ENCODE measurements at regions not wholly inside any gene's neighbourhood (a gene's known extent, or its start where the extent isn't known, plus 50 kb on each side); places are given as distances from the start of the nearest gene placed in this dataset.

GRCh38 chr6:166245148-166245547, 63.0 kb downstream of the PRR18 start:
- Histone ChIP-seq H3K27ac (ENCODE audit: low read depth, low read length) (no peak overlapping the region), H3K4me3 (ENCODE audit: low read depth, low read length) (no peak overlapping the region), H3K27me3 (ENCODE audit: control insufficient read depth, insufficient read depth, low read length) (peaks cover 8% of the 10 kb centered on the region), H3K9me3 (ENCODE audit: control insufficient read depth, insufficient read depth, low read length) (no peaks in the 10 kb centered on the region)
- TF ChIP-seq CTCF (IDR thresholded peaks at IDR 0.05; ENCODE audit: low read depth, low read length) = no peak
- CTCF ChIA-PET = interaction anchor here (1.1 kb wide), 1 partner anchor 31 kb away, joined by 3 read pairs; no protein-coding TSS in a partner anchor
- POLR2A ChIA-PET = no interaction called here
- DNase-seq (ENCODE audit: low read depth, low spot score) = no peak

GRCh38 chr6:166244353-166245045, 63.7 kb downstream of the PRR18 start:
- ChIA-PET CTCF (interaction anchor here (1.1 kb wide), 1 partner anchor 31 kb away, joined by 3 read pairs; no protein-coding TSS in a partner anchor), POLR2A (no interaction called here)
- TF ChIP-seq CTCF (IDR thresholded peaks at IDR 0.05; ENCODE audit: low read depth, low read length) = no peak
- no peaks in the 10 kb centered on the region for H3K9me3 ChIP-seq (ENCODE audit: control insufficient read depth, insufficient read depth, low read length)
- DNase-seq (ENCODE audit: low read depth, low spot score) = no peak
- H3K27me3 ChIP-seq (ENCODE audit: control insufficient read depth, insufficient read depth, low read length) = peaks cover 8% of the 10 kb centered on the region
- H3K27ac ChIP-seq (ENCODE audit: low read depth, low read length) = no peak overlapping the region
- no peak overlapping the region for H3K4me3 ChIP-seq (ENCODE audit: low read depth, low read length)

GRCh38 chr6:166242888-166243287, 65.3 kb downstream of the PRR18 start:
- DNase-seq (ENCODE audit: low read depth, low spot score) = no peak
- Histone ChIP-seq H3K9me3 (ENCODE audit: control insufficient read depth, insufficient read depth, low read length) (no peaks in the 10 kb centered on the region), H3K4me3 (ENCODE audit: low read depth, low read length) (no peak overlapping the region), H3K27me3 (ENCODE audit: control insufficient read depth, insufficient read depth, low read length) (peaks cover 8% of the 10 kb centered on the region), H3K27ac (ENCODE audit: low read depth, low read length) (no peak overlapping the region)
- POLR2A ChIA-PET = no interaction called here
- CTCF ChIA-PET = no interaction called here
- no peak for TF ChIP-seq CTCF (IDR thresholded peaks at IDR 0.05; ENCODE audit: low read depth, low read length)

- Histone ChIP-seq H3K27me3 (ENCODE audit: control insufficient read depth, insufficient read depth, low read length) (peaks cover 8% of the 10 kb centered on the region), H3K9me3 (ENCODE audit: control insufficient read depth, insufficient read depth, low read length) (no peaks in the 10 kb centered on the region), H3K27ac (ENCODE audit: low read depth, low read length) (no peak overlapping the region), H3K4me3 (ENCODE audit: low read depth, low read length) (no peak overlapping the region)
- DNase-seq (ENCODE audit: low read depth, low spot score) = no peak
- ChIA-PET CTCF (no interaction called here), POLR2A (no interaction called here)
- TF ChIP-seq CTCF (IDR thresholded peaks at IDR 0.05; ENCODE audit: low read depth, low read length) = no peak
Measured at GRCh38 chr6:166241974-166242373, 66.2 kb downstream of the PRR18 start.

GRCh38 chr6:166240889-166241288, 67.3 kb downstream of the PRR18 start:
- Histone ChIP-seq H3K4me3 (ENCODE audit: low read depth, low read length) (no peak overlapping the region), H3K9me3 (ENCODE audit: control insufficient read depth, insufficient read depth, low read length) (no peaks in the 10 kb centered on the region), H3K27me3 (ENCODE audit: control insufficient read depth, insufficient read depth, low read length) (peaks cover 8% of the 10 kb centered on the region), H3K27ac (ENCODE audit: low read depth, low read length) (no peak overlapping the region)
- DNase-seq (ENCODE audit: low read depth, low spot score) = no peak
- ChIA-PET CTCF (no interaction called here), POLR2A (no interaction called here)
- TF ChIP-seq CTCF (IDR thresholded peaks at IDR 0.05; ENCODE audit: low read depth, low read length) = no peak

Measured in AG04450 (cell line).